Natural killer cell (primary cell): ENCODE measurements at regions not wholly inside any gene's neighbourhood (a gene's known extent, or its start where the extent isn't known, plus 50 kb on each side); places are given as distances from the start of the nearest gene placed in this dataset.
"Not testable (repeated sequence)": the region's sequence is repeated elsewhere in the genome, so short reads cannot be mapped to it uniquely, and the experiment has no call there.

Experiments
- ATAC-seq, 3 donors: fragments of 150-1000 bp in 2 of 3; fragments of 200-7000 bp in 1 of 3; cut with Tn5 transposase; 1 replicate in 1 of 3; 2 replicates in 2 of 3; pipeline ENCODE4 v1.10.0; 2021; ENCODE audit warnings: mild to moderate bottlenecking in 2 of 3, moderate library complexity in 2 of 3
- DNase-seq, 2 donors: peaks; one replicate each; pipeline versions ENCODE4 v3.0.0 to v3.0.0-alpha.2; 2013 to 2021; ENCODE audit warnings: mixed read lengths in 1 of 2
- H3K27ac ChIP-seq: one replicate; pipeline ENCODE4 v1.5.1; 2013; ENCODE audit warnings: mild to moderate bottlenecking, low read length
- H3K27me3 ChIP-seq: one replicate; pipeline ENCODE4 v1.6.1; 2013; ENCODE audit warnings: low read length; ENCODE audit not compliant: control insufficient read depth, insufficient read depth
- H3K36me3 ChIP-seq: one replicate; pipeline ENCODE4 v1.6.1; 2013; ENCODE audit warnings: low read length; ENCODE audit not compliant: control insufficient read depth, insufficient read depth
- H3K4me1 ChIP-seq: one replicate; pipeline ENCODE4 v1.6.1; 2013; ENCODE audit warnings: low read length; ENCODE audit not compliant: control insufficient read depth, insufficient read depth
- H3K4me3 ChIP-seq: one replicate; pipeline ENCODE4 v1.5.1; 2013; ENCODE audit warnings: low read length
- H3K9me3 ChIP-seq: one replicate; pipeline ENCODE4 v1.6.1; 2013; ENCODE audit warnings: low read length; ENCODE audit not compliant: control insufficient read depth, insufficient read depth
- H3K27ac Mint-ChIP-seq, 2 donors: one replicate each; pipeline ENCODE4 v1.8.0; 2022; ENCODE audit warnings: mild to moderate bottlenecking in 2 of 2, mixed read lengths in 2 of 2, moderate library complexity in 1 of 2
- H3K27me3 Mint-ChIP-seq, 2 donors: one replicate each; pipeline ENCODE4 v1.8.0; 2022; ENCODE audit warnings: low read depth in 2 of 2, mixed read lengths in 2 of 2
- H3K36me3 Mint-ChIP-seq: one replicate; pipeline ENCODE4 v1.8.0; 2022; ENCODE audit warnings: mixed read lengths
- H3K4me1 Mint-ChIP-seq, 2 donors: one replicate each; pipeline ENCODE4 v1.8.0; 2022; ENCODE audit warnings: mixed read lengths in 2 of 2
- H3K4me3 Mint-ChIP-seq: one replicate; pipeline ENCODE4 v1.8.0; 2022; ENCODE audit warnings: mild to moderate bottlenecking, moderate library complexity, mixed read lengths
- H3K9me3 Mint-ChIP-seq, 2 donors: one replicate each; pipeline ENCODE4 v1.8.0; 2022; ENCODE audit warnings: mixed read lengths in 2 of 2
- WGBS: methylation state at CpG from one replicate; pipeline ENCODE4 v1.1.7; 2013; ENCODE audit warnings: missing lambda C conversion rate; ENCODE audit not compliant: insufficient coverage; 5-methylcytosine and 5-hydroxymethylcytosine counted together
- intact Hi-C: fragments of 100-400 bp; cut with micrococcal nuclease; formaldehyde crosslinking; loops from one replicate; pipeline ENCODE4 v1.14.2; 2022
- TF ChIP-seq, protein P1 (sequence below): fragments of 200-600 bp; IDR thresholded peaks from one replicate; pipeline ENCODE4 v1.8.0; 2022; ENCODE audit warnings: antibody characterized with exemption

- H3K4me1 Mint-ChIP-seq: no peaks in the 10 kb centered on the region
- Histone ChIP-seq H3K36me3 (no peaks in the 10 kb centered on the region), H3K9me3 (no peaks in the 10 kb centered on the region), H3K4me1 (no peaks in the 10 kb centered on the region), H3K27me3 (no peaks in the 10 kb centered on the region), H3K4me3 (no peak overlapping the region), H3K27ac (no peak overlapping the region)
- no peak overlapping the region for H3K4me3 Mint-ChIP-seq
- DNase-seq (no peak), ATAC-seq (no peak)
- H3K27me3 Mint-ChIP-seq: peaks cover 0 to 3% of the 10 kb centered on the region in 2 donors
- TF ChIP-seq, protein P1, sequence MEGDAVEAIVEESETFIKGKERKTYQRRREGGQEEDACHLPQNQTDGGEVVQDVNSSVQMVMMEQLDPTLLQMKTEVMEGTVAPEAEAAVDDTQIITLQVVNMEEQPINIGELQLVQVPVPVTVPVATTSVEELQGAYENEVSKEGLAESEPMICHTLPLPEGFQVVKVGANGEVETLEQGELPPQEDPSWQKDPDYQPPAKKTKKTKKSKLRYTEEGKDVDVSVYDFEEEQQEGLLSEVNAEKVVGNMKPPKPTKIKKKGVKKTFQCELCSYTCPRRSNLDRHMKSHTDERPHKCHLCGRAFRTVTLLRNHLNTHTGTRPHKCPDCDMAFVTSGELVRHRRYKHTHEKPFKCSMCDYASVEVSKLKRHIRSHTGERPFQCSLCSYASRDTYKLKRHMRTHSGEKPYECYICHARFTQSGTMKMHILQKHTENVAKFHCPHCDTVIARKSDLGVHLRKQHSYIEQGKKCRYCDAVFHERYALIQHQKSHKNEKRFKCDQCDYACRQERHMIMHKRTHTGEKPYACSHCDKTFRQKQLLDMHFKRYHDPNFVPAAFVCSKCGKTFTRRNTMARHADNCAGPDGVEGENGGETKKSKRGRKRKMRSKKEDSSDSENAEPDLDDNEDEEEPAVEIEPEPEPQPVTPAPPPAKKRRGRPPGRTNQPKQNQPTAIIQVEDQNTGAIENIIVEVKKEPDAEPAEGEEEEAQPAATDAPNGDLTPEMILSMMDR: no peak
- no peaks in the 10 kb centered on the region for H3K36me3 Mint-ChIP-seq
- intact Hi-C loops: no loop called here
- 93% methylated on average over 7 of the region's 7 CpGs for WGBS
- H3K27ac Mint-ChIP-seq: no peak overlapping the region
- H3K9me3 Mint-ChIP-seq: no peaks in the 10 kb centered on the region
Measured at GRCh38 chr20:22523128-22523498, 61.3 kb downstream of the FOXA2 start.

DNA sequence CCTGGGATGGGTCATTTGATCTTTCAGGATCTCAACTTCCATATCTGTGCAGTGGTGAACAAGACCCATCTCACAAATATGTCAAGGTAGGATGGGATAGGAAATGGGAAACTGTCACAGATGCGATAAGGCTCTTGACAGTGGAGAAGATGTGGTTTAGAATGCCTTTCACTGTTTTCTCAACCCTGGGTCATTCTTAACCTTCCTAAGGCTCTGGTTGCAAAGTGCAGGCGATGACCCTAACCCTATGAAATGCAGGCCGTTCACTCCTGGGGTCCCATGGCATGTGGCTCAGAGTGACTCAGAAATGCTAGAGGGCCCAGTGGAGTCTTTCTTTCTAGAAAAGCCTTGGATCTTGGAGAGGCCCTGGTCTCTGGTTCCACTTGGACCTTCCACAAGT lies 61.7 kb downstream of the FOXA2 start:
- DNase-seq: no peak
- no peak for ATAC-seq
- H3K27me3 ChIP-seq: no peaks in the 10 kb centered on the region
- TF ChIP-seq, protein P1: no peak
- H3K4me1 ChIP-seq: no peaks in the 10 kb centered on the region
- H3K9me3 ChIP-seq: no peaks in the 10 kb centered on the region
- Mint-ChIP-seq H3K9me3 (no peaks in the 10 kb centered on the region), H3K27me3 (peaks cover 0 to 3% of the 10 kb centered on the region in 2 donors), H3K27ac (no peak overlapping the region), H3K4me3 (no peak overlapping the region), H3K4me1 (no peaks in the 10 kb centered on the region), H3K36me3 (no peaks in the 10 kb centered on the region)
- 93% methylated on average over 2 of the region's 3 CpGs for WGBS
- H3K4me3 ChIP-seq: no peak overlapping the region
- H3K27ac ChIP-seq: no peak overlapping the region
- intact Hi-C loops: no loop called here
- H3K36me3 ChIP-seq: no peaks in the 10 kb centered on the region

DNA sequence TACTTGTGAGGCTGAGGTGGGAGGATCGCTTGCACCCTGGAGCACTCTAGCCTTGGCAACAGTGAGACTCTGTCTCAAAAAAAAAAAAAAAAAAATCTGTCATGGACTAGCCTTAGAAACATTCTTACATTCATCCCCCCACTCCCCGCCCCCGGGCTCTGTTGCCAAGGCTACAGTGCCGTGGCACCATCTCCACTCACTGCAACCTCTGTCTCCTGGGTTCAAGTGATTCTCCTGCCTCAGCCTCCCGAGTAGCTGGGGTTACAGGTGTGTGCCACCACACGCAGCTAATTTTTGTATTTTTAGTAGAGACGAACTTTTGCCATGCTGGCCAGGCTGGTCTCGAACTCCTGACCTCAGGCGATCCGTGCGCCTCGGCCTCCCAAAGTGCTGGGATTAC lies 62.4 kb downstream of the FOXA2 start:
- H3K4me1 ChIP-seq, intact Hi-C loops, H3K27me3 ChIP-seq, H3K36me3 Mint-ChIP-seq, H3K27me3 Mint-ChIP-seq, ATAC-seq, H3K9me3 Mint-ChIP-seq, H3K27ac Mint-ChIP-seq, H3K36me3 ChIP-seq, H3K4me1 Mint-ChIP-seq, H3K4me3 Mint-ChIP-seq, H3K4me3 ChIP-seq, DNase-seq, H3K9me3 ChIP-seq, H3K27ac ChIP-seq: not testable (repeated sequence)
- WGBS: 95% methylated on average over 12 of the region's 12 CpGs

DNA sequence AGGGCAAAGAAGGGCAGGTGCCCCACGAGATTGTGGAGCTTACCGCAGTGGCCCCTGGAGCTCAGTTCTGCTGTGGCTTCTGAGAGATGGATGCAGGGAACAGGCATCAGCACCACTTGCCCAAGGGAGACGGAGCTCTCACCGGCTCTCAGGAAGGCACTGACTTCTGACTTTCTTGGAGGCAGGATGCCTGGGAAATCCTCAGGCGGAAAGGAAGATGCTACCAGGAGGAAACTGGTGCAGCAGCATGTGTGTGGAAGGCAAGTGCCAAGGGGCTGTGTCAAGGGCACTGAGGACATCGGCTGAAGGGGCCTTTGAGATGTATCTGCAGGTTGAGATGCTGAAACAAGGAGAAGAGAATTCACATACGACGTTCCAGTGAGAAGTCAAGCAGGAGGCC lies 64.0 kb downstream of the FOXA2 start:
- ATAC-seq: no peak
- Histone ChIP-seq H3K9me3 (no peaks in the 10 kb centered on the region), H3K27ac (no peak overlapping the region), H3K27me3 (no peaks in the 10 kb centered on the region), H3K36me3 (no peaks in the 10 kb centered on the region), H3K4me3 (no peak overlapping the region), H3K4me1 (no peaks in the 10 kb centered on the region)
- Mint-ChIP-seq H3K36me3 (no peaks in the 10 kb centered on the region), H3K9me3 (no peaks in the 10 kb centered on the region), H3K27ac (no peak overlapping the region), H3K27me3 (peaks cover 0 to 3% of the 10 kb centered on the region in 2 donors), H3K4me1 (no peaks in the 10 kb centered on the region), H3K4me3 (no peak overlapping the region)
- DNase-seq: no peak
- intact Hi-C loops: no loop called here
- TF ChIP-seq, protein P1: no peak
- 92% methylated on average over 8 of the region's 8 CpGs for WGBS
